ENCODE measurements at regions not wholly inside any gene's neighbourhood (a gene's known extent, or its start where the extent isn't known, plus 50 kb on each side); places are given as distances from the start of the nearest gene placed in this dataset.

DNA sequence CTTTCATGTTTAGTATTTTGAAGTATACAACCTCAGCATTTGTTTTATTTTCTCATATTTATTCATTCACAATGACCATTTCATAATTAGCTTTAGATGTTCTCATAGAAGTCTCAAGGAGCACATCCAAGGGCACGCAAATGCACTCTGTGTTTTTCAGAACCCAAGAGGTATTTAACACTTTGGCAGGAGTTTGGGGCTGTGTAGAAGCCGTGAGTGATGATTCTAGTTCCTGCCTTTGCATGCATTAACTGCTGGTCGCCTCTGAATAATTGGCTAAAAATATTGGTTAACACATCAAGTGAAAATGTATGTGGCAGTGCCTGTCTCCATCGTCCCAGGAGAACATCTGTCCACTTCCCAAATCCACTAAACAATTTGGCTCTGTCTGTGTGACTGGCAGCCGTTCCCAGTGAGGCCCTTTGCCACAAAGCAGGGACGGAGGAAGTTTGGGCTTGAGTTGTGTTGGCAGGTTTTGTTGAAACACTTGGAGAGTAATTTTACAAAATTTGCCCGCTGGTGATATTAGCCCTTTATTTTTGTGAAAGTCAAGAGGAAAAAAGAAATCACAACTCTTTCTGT lies 730.7 kb upstream of the SLIT2 start:
- Mint-ChIP-seq H3K9me3 (ENCODE audit: unreplicated experiment) (no peaks in the 10 kb centered on the region), H3K4me1 (ENCODE audit: unreplicated experiment) (no peaks in the 10 kb centered on the region), H3K4me3 (ENCODE audit: unreplicated experiment) (no peak overlapping the region), H3K27me3 (ENCODE audit: unreplicated experiment) (peaks cover 2% of the 10 kb centered on the region), H3K27ac (ENCODE audit: unreplicated experiment) (no peak overlapping the region), H3K36me3 (ENCODE audit: low read depth, unreplicated experiment) (no peaks in the 10 kb centered on the region)
- TF ChIP-seq, protein P1, sequence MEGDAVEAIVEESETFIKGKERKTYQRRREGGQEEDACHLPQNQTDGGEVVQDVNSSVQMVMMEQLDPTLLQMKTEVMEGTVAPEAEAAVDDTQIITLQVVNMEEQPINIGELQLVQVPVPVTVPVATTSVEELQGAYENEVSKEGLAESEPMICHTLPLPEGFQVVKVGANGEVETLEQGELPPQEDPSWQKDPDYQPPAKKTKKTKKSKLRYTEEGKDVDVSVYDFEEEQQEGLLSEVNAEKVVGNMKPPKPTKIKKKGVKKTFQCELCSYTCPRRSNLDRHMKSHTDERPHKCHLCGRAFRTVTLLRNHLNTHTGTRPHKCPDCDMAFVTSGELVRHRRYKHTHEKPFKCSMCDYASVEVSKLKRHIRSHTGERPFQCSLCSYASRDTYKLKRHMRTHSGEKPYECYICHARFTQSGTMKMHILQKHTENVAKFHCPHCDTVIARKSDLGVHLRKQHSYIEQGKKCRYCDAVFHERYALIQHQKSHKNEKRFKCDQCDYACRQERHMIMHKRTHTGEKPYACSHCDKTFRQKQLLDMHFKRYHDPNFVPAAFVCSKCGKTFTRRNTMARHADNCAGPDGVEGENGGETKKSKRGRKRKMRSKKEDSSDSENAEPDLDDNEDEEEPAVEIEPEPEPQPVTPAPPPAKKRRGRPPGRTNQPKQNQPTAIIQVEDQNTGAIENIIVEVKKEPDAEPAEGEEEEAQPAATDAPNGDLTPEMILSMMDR (IDR thresholded peaks at IDR 0.05; ENCODE audit: unreplicated experiment) = no peak
- no peak for DNase-seq (ENCODE audit: low spot score)

DNA sequence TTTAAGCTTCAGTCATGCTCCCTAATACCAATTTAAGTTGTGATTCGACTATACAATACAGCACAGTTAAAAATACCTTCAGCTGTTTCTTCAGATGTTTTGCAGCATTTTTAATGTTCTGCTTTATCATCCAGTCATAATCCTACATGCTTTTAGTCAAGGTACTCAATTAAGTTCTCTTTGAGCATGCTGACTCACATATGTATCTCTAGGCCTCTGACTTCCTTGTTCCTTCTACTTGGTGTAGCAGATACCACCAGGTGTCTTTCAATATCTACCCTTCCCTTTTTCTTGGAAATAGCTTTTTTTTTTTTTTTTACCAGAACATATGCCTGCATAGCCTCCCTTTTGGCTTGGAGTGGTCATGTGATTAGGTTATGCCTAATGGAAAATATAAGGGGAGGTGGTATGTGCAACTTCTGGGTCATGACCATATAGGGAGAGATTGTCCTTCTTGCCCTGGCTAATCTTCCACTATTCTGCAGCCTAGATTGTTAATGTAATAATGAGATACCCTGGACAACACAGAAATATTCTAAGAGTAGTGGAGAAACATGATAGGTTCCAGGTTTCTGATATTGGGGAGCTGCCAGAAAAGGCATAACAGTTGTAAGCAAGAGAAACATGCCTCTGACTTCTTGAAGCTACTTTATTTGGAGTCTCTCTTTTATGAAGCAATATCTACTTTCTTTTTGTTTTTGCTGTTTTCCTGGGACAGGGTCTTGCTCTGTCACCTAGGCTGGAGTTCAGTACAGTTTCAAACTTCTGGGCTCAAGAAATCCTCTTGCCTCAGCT lies 737.2 kb upstream of the SLIT2 start:
- H3K9me3 Mint-ChIP-seq (ENCODE audit: unreplicated experiment) = no peaks in the 10 kb centered on the region
- TF ChIP-seq, protein P1 (IDR thresholded peaks at IDR 0.05; ENCODE audit: unreplicated experiment) = no peak
- H3K36me3 Mint-ChIP-seq (ENCODE audit: low read depth, unreplicated experiment) = no peaks in the 10 kb centered on the region
- no peak for DNase-seq (ENCODE audit: low spot score)
- H3K4me1 Mint-ChIP-seq (ENCODE audit: unreplicated experiment) = no peaks in the 10 kb centered on the region
- H3K27me3 Mint-ChIP-seq (ENCODE audit: unreplicated experiment) = peaks cover 2% of the 10 kb centered on the region
- H3K27ac Mint-ChIP-seq (ENCODE audit: unreplicated experiment) = no peak overlapping the region
- H3K4me3 Mint-ChIP-seq (ENCODE audit: unreplicated experiment) = no peak overlapping the region

DNA sequence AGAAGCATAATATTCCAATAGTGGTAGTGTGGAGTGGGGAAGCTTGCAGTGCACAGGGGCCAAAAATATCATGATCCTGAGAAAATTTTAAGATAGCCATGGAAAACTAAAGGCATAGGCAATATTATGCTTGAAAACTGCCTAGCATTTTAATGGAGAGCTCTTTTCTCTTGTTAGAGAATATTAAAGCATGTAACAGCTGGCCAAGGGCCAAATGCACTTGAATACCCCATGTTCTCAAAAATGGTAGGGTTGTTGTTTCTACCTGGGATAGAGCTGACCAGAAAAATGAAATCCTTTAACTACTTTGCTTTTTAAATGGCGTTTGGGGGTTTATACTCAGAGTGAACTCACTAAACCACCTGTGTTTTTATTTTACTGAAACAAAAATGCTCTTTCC lies 739.6 kb upstream of the SLIT2 start:
- Mint-ChIP-seq H3K27ac (ENCODE audit: unreplicated experiment) (no peak overlapping the region), H3K9me3 (ENCODE audit: unreplicated experiment) (no peaks in the 10 kb centered on the region), H3K36me3 (ENCODE audit: low read depth, unreplicated experiment) (no peaks in the 10 kb centered on the region), H3K4me1 (ENCODE audit: unreplicated experiment) (no peaks in the 10 kb centered on the region), H3K4me3 (ENCODE audit: unreplicated experiment) (no peak overlapping the region), H3K27me3 (ENCODE audit: unreplicated experiment) (peaks cover 2% of the 10 kb centered on the region)
- TF ChIP-seq, protein P1 (IDR thresholded peaks at IDR 0.05; ENCODE audit: unreplicated experiment) = no peak
- no peak for DNase-seq (ENCODE audit: low spot score)

DNA sequence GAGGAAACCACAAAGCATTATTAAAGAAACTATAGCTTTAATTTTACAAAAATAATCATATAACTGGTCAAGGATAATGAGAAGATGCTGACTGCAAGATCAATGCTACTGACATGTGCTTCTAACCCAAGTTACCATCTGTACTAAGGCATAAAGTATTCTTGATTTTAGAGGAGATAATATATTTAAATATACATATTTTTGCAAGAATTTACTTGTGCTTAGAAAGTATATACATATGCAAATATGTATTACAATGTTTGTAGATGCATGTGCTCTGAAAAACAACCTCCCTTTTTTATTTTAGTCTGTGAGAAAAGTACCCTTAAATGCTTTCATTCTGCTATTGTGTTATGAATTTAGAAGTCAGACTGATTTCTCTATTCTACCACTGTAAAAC lies 740.7 kb upstream of the SLIT2 start:
- no peaks in the 10 kb centered on the region for H3K4me1 Mint-ChIP-seq (ENCODE audit: unreplicated experiment)
- no peaks in the 10 kb centered on the region for H3K9me3 Mint-ChIP-seq (ENCODE audit: unreplicated experiment)
- no peak overlapping the region for H3K27ac Mint-ChIP-seq (ENCODE audit: unreplicated experiment)
- TF ChIP-seq, protein P1 (IDR thresholded peaks at IDR 0.05; ENCODE audit: unreplicated experiment) = no peak
- no peak overlapping the region for H3K4me3 Mint-ChIP-seq (ENCODE audit: unreplicated experiment)
- no peaks in the 10 kb centered on the region for H3K27me3 Mint-ChIP-seq (ENCODE audit: unreplicated experiment)
- DNase-seq (ENCODE audit: low spot score) = no peak
- no peaks in the 10 kb centered on the region for H3K36me3 Mint-ChIP-seq (ENCODE audit: low read depth, unreplicated experiment)

DNA sequence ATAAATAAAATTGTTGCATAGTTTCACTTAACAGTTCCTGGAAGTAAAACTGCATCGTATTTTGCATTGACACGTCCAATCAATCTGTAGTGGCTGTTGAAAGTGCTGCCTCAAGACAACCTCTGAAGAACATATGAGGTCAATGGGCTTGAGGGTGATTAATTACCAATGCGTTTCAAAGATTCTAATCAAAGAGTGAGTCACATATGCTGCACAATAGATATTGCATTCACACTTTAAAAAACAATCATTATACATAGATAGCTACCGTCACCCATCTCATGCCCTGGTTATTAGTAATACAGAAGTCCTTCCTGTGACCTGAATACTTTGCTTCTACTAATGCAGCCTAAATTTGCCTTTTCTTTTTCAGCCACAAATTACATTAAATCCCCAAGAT lies 743.3 kb upstream of the SLIT2 start:
- Mint-ChIP-seq H3K4me1 (ENCODE audit: unreplicated experiment) (no peaks in the 10 kb centered on the region), H3K27me3 (ENCODE audit: unreplicated experiment) (no peaks in the 10 kb centered on the region), H3K4me3 (ENCODE audit: unreplicated experiment) (no peak overlapping the region), H3K36me3 (ENCODE audit: low read depth, unreplicated experiment) (no peaks in the 10 kb centered on the region), H3K9me3 (ENCODE audit: unreplicated experiment) (no peaks in the 10 kb centered on the region), H3K27ac (ENCODE audit: unreplicated experiment) (no peak overlapping the region)
- no peak for DNase-seq (ENCODE audit: low spot score)
- TF ChIP-seq, protein P1 (IDR thresholded peaks at IDR 0.05; ENCODE audit: unreplicated experiment) = no peak

Data from endothelial cell (in vitro differentiated cells).